PFSK-1 (cell line): ENCODE measurements at regions not wholly inside any gene's neighbourhood (a gene's known extent, or its start where the extent isn't known, plus 50 kb on each side); places are given as distances from the start of the nearest gene placed in this dataset.

ENCODE experiments used
- FOXP2 ChIP-seq: optimal IDR thresholded peaks from 2 replicates; pipeline ENCODE3; 2011; ENCODE audit warnings: borderline replicate concordance, control low read depth, inconsistent platforms; ENCODE audit not compliant: insufficient read depth; ENCODE audit errors: extremely low read length, extremely low read depth
- POLR2AphosphoS5 ChIP-seq: IDR thresholded peaks from 2 replicates; pipeline ENCODE4 v1.6.1; 2012; ENCODE audit warnings: low read depth, mild to moderate bottlenecking, control low read depth, low read length, moderate library complexity
- SIN3A ChIP-seq: IDR thresholded peaks from 2 replicates; pipeline ENCODE4 v1.6.1; 2012; ENCODE audit warnings: mild to moderate bottlenecking, low read length, moderate library complexity, borderline replicate concordance; ENCODE audit not compliant: insufficient read depth
- TAF1 ChIP-seq: IDR thresholded peaks from 2 replicates; pipeline ENCODE4 v1.6.1; 2012; ENCODE audit warnings: low read length, control low read depth, borderline replicate concordance; ENCODE audit not compliant: insufficient read depth
- TF ChIP-seq, protein P1 (sequence below), 2 experiments: IDR thresholded peaks; 2 replicates each; pipeline versions ENCODE4 v1.6.1 to v1.8.0; 2011 to 2012; ENCODE audit warnings: low read depth in 2 of 2, low read length in 2 of 2, control low read depth in 1 of 2, inconsistent platforms in 1 of 2, mild to moderate bottlenecking in 1 of 2, moderate library complexity in 1 of 2; ENCODE audit not compliant: insufficient read depth in 1 of 2

DNA sequence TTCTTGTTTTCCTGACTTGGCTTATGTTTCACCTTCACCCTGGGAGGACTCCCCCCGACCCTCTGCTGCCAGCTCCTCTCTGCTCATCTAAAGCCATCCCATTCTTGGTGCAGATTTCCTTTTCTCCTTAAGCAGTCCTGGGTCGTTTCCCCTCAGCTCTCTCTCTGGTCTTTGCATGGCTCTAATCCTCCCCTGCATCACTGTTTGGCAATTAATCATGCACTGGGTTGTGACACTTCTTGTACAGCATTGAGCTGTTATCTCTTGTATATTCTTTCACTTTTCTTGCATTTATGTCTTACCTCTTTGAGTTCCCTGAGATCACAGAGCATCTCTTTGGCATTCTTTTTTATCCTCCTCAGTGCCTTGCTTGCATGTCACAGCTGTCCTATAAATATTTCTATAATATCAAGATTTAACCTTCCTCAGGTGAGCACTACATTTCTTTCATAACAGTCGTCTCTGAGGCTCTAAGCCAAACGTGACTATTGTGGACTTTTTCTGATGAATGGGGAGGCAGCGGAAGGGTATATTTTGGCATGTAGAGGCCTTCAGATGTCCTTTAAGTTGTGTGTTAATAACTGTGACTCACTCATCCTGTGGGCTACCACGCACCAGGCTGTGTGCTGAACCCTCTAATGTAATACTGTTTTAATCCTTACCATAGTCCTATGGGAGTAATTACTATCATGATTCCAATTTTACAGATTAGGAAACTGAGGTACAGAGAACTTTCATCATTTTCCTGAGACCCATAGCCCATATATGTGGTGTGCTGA, 507.5 kb downstream of the SLC4A3 start:
- no peak for TF ChIP-seq SIN3A
- no peak for TF ChIP-seq FOXP2
- no peak for TF ChIP-seq TAF1
- no peak for TF ChIP-seq POLR2AphosphoS5
- TF ChIP-seq, protein P1, sequence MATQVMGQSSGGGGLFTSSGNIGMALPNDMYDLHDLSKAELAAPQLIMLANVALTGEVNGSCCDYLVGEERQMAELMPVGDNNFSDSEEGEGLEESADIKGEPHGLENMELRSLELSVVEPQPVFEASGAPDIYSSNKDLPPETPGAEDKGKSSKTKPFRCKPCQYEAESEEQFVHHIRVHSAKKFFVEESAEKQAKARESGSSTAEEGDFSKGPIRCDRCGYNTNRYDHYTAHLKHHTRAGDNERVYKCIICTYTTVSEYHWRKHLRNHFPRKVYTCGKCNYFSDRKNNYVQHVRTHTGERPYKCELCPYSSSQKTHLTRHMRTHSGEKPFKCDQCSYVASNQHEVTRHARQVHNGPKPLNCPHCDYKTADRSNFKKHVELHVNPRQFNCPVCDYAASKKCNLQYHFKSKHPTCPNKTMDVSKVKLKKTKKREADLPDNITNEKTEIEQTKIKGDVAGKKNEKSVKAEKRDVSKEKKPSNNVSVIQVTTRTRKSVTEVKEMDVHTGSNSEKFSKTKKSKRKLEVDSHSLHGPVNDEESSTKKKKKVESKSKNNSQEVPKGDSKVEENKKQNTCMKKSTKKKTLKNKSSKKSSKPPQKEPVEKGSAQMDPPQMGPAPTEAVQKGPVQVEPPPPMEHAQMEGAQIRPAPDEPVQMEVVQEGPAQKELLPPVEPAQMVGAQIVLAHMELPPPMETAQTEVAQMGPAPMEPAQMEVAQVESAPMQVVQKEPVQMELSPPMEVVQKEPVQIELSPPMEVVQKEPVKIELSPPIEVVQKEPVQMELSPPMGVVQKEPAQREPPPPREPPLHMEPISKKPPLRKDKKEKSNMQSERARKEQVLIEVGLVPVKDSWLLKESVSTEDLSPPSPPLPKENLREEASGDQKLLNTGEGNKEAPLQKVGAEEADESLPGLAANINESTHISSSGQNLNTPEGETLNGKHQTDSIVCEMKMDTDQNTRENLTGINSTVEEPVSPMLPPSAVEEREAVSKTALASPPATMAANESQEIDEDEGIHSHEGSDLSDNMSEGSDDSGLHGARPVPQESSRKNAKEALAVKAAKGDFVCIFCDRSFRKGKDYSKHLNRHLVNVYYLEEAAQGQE (IDR thresholded peaks at IDR 0.05; ENCODE audit: insufficient read depth in 1 of 2, low read depth in 2 of 2, low read length in 2 of 2) = no peak

DNA sequence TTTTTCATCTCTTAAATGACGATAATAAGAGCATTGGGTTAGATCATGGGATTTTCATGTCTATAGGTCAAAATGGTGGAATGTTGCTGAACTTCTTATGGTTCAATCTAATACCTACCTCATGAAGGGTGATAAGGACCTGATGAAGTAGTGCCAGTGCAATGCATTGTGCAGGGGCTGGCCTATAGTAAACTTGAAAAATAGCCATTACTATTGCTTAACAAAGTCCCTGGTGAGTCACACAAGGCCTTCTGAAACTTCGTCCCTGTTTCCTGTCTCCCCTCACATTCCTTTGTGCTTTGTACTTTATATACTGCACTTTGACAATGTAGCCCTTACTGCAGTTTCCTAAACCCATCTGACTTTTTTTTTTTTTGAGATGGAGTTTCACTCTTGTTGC, 515.9 kb downstream of the SLC4A3 start:
- TF ChIP-seq SIN3A (no peak), FOXP2 (no peak), TAF1 (no peak), POLR2AphosphoS5 (no peak)
- TF ChIP-seq, protein P1 (IDR thresholded peaks at IDR 0.05; ENCODE audit: insufficient read depth in 1 of 2, low read depth in 2 of 2, low read length in 2 of 2) = no peak

DNA sequence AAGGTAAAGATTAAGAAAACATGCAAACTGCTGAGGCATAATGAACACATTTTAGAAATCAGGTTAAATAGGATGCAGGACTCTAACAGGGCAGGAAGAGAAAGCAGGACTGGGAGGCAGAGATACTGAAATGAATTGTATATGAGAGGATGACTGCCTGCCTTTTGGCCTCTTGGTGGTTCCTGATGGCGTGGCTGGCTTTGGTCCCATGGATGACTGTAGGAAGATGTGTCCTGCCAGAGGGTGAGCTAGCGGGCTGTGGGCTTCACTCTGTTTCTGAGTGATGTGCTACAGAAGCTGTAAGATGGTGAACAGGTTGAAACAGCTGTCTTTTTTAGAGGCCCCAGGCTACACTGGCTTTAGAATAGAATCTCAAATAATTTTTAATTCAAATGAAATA, 517.0 kb downstream of the SLC4A3 start:
- TF ChIP-seq TAF1 (no peak), FOXP2 (no peak)
- TF ChIP-seq, protein P1 (IDR thresholded peaks at IDR 0.05; ENCODE audit: insufficient read depth in 1 of 2, low read depth in 2 of 2, low read length in 2 of 2) = no peak

DNA sequence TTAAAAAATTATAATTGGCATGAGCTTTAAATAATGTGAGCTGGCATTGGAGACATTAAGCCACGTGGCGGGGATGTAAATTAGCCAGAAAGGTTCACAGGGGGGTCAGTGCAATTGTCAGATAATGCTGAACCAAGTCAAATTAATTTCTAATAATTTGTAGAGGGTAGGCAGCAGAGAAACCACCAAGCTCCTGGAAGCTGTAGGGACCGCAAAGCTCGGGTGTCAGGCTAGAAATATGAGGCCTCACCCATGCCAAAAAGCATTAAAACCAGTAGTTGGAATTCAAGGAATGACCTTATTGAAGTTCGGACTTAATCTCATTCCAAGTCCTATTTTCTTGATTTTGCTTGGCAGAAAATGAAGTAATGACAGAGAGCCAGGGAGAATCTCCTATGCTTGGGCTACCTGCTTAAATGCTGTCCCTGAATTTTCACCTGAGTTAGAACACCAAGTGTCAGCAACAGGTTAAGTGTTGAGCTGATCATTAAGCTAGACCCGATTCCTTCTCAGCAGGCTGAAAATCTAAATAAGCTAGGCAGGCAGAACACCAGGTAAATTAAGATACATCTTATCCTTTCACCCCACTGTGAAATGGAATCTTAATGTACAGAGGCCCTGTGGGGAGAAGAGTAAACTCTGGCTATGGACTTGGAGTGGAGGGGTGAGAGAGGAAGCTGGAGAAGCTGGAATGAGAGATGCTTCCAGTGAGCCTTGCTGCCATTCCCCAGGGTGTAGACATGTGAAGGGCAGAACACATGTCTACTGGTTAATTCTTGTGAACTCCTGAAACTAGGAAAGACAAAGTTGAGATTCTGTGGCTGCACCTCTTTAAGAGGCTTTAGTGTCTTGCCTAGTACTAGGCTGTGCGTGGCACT, 520.0 kb downstream of the SLC4A3 start:
- TF ChIP-seq, protein P1 (IDR thresholded peaks at IDR 0.05; ENCODE audit: insufficient read depth in 1 of 2, low read depth in 2 of 2, low read length in 2 of 2) = no peak
- TF ChIP-seq TAF1 (no peak), SIN3A (no peak), FOXP2 (no peak), POLR2AphosphoS5 (no peak)
